HG03060 (cell line): ENCODE measurements at regions not wholly inside any gene's neighbourhood (a gene's known extent, or its start where the extent isn't known, plus 50 kb on each side); places are given as distances from the start of the nearest gene placed in this dataset.

ENCODE experiments used
- ATAC-seq: cut with Tn5 transposase; IDR thresholded peaks from one replicate; pipeline ENCODE4 v1.9.1; 2021; ENCODE audit warnings: low read depth, moderate number of reproducible peaks; ENCODE audit not compliant: unreplicated experiment

DNA sequence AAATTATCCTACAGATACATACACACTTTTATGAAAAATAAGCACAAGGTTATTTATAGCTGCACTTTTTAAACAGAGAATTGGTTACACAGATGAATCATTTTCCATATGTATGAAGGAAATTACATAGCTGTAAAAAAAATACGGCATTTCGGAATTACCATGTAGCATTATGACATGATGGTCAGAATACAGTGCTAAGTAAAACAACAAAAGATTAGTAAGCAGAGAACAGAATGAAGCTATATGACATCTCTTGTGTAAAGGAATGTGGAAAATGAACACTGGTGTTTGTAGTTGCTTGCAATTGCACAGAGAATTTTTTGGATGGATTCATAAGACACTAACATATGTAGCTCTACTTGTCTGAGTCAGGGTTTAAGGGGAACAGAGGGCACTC lies 1222.0 kb upstream of the PRKX start:
- no peak for ATAC-seq

DNA sequence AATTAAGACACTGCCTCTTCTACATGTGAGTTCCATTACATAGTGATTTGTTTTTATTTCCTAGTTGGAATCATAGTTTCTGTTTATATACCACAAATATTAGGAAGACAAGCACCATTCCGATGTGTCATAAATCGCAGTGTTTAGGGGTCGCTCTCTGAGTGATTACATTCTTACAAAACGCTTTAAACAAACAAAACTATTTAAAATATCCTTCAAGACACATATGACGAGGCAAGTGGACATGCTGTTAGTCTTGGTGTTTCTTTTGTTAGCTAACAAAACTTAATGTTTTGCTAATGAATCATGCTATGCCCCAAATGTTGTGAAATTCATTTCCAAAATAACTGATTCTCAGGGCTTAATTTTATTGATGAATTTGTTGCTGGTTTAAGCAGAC lies 1219.3 kb upstream of the PRKX start:
- no peak for ATAC-seq

DNA sequence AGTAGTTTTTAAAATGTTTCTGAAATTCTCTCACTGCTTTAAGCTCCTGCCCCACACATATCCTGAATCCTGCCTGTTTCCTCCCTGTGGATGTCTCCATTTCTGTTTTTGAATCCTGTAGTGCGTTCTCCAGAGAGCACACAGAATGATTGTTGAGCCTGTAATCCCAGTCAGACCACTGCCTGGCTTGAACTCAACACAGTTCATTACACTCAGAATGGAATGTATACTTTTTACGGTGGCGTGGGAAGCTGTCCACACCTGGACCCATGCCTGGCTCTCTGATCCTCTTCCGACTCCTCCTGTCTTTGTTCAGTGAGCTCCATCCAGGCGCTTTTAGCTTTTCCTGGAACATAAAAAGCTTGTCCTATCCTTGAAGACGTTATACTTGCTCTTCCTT lies 1217.0 kb upstream of the PRKX start:
- no peak for ATAC-seq

GRCh38 chrX:4925911-4926310 lies 1212.5 kb upstream of the PRKX start:
- ATAC-seq: no peak

GRCh38 chrX:4909348-4909747 lies 1195.9 kb upstream of the PRKX start:
- ATAC-seq: no peak

GRCh38 chrX:4905576-4905975 lies 1192.1 kb upstream of the PRKX start:
- no peak for ATAC-seq

- no peak for ATAC-seq
Observed at GRCh38 chrX:4881277-4881676, 1167.8 kb upstream of the PRKX start.

DNA sequence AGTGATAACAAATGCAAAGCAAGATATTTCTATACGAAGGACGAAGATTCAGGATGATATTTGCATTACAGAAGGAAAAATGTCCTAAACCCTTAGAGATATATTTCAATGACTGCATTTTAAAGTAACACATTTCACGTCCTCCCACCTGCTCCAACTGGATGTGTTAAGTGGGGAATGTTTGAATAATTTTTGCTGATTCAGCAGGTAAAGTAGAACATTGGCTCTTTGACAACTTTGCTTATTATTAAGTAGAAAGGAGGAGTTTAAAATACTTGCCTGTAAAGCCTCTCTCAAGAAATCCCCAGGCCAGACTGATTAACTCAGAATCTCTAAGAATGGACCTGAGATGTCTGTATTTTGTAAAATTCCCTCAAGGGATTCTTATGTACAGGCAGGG lies 1165.2 kb upstream of the PRKX start:
- no peak for ATAC-seq

DNA sequence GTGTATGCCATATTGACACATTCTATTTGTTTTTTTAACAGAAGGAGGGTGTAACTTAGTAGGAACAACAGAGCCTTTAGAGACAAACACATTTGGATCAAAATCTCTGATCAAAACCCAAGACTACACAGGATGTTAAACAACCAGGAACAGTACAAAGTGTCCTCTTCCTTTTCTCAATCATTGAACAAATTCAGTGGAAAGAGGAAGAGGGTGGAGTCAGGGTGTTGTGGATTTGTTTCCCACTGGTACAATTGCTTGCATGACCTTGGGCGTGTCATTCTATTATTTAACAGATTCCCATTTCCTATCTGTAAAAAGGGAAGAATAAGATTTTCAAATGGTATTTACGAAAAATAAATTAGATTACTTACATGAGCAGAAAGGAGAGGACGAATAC lies 1162.8 kb upstream of the PRKX start:
- no peak for ATAC-seq

GRCh38 chrX:4851534-4851933 lies 1138.1 kb upstream of the PRKX start:
- ATAC-seq: no peak

DNA sequence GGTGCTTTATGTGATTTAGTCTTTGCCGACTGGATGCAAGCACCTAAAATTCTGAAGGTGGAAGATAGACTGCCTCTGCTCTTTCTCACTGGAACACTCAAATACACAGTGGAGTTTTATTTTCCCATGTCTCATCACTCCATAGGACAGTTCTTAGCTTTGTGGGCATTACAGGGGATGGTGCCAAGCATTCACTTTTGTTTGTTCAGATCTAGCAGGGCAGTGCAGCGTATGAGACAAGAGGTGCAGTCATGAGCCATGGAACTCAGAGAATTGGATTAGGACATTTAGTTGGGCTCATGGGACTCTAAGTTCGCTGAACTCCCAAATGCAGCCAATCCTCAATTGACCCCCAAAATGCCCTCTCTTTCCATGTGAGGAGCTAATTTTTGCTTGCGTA lies 1136.9 kb upstream of the PRKX start:
- no peak for ATAC-seq

- ATAC-seq: no peak
Observed at GRCh38 chrX:4844376-4844775, 1130.9 kb upstream of the PRKX start.

DNA sequence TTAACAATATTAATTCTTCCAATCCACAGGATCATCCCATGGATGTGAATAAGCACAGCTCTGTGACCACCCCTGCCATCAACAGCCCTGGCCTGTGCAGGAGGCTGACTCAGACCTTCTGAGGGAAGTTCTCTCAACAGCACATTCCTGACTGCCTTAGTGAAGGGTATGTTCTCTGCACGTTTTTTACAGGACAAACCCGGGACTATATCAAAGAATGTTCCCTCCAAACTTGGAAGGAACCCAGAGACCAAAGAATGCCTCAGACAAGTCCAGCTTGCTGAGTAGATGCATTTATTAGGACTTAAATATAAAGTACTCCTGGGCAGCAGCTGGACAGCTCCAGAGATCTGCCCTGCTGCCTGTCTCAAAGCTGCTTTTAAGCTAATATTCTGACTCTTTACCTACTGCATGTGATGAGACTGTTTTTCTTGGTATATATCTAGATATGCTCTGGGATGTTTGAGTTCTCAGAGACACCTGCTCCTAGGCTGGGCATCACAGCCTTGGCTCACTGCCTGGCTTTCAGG lies 1127.8 kb upstream of the PRKX start:
- ATAC-seq: no peak

DNA sequence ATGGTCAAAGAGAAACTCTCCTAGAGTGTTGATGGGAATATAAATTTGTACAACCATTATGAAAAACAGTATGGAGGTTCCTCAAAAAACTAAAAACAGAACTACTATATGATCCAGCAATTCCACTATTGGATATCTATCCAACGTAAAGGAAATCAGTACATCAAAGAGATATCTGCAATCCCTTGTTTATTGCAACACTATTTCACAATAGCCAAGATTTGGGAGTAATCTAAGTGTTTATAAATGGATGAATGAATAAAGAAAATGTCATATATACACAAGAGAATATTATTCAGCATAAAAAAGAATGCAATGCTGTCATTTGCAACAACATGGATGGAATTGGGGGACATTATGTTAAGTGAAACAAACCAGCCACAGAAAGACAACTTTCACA lies 1118.1 kb upstream of the PRKX start:
- no peak for ATAC-seq

- ATAC-seq: no peak
Observed at GRCh38 chrX:4830880-4831557, 1117.6 kb upstream of the PRKX start.

DNA sequence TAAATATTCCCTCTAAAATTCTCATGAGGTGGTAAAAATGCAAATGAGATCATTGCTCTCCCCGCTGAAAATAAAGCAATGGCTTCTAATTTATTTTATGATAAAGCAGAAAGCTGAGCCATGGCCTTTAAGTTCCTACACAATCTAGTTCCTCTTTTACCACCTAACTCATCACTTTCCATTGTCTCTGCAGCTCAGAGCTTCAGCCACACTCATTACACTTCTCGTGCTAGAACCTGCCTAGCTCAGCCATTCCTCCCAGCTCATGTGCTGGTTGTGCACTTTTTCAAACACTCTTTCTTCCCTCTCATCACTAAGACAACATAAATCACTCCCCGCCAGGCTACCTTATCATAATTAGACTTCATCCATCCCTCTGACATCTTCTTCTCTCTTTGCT lies 1112.1 kb upstream of the PRKX start:
- no peak for ATAC-seq

DNA sequence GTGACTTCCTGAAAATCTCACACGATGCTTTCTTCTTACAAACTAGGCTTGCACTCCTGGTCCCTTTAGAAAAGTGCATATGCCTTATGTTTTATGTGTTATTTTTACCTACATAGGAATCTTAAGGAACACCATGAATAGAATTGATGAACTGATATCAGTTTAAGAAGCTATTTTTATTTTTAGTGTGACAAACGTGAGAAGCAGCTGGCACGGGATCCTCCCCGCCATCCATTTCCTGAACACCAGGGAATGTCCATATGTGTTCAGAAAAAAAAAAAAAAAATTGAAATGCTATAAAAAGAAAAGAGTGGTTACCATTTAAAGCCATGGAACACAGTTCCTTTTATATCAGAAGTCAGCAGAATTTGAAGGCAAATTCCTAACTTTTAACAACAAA lies 1096.1 kb upstream of the PRKX start:
- ATAC-seq: no peak

- no peak for ATAC-seq
Observed at GRCh38 chrX:4805502-4805901, 1092.1 kb upstream of the PRKX start.

DNA sequence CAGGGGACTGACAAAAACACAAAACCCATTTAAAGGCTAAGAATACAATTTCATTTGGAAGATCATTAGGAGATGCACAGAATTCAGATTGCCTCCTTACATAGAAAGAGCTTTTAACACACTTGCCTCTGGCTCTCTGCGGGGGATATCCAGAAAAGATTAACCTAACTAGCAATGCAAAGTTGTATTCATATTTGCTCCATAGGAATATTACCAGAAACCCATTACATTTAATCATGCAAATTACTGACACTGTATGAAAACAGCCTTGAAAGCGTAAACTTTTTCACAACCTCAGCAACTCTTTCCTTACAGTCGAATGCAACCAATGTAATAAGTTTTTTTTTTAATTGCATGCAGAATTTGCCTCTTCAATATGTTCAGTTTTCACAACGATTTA lies 1087.3 kb upstream of the PRKX start:
- ATAC-seq: no peak

- ATAC-seq: no peak
Observed at GRCh38 chrX:4787971-4788370, 1074.5 kb upstream of the PRKX start.

GRCh38 chrX:4764888-4765287 lies 1051.4 kb upstream of the PRKX start:
- ATAC-seq: no peak

GRCh38 chrX:4762196-4762595 lies 1048.7 kb upstream of the PRKX start:
- no peak for ATAC-seq
